HG03064 (cell line): ENCODE measurements at regions not wholly inside any gene's neighbourhood (a gene's known extent, or its start where the extent isn't known, plus 50 kb on each side); places are given as distances from the start of the nearest gene placed in this dataset.
"Not testable (repeated sequence)": the region's sequence is repeated elsewhere in the genome, so short reads cannot be mapped to it uniquely, and the experiment has no call there.

Experiments used
- ATAC-seq: cut with Tn5 transposase; IDR thresholded peaks from one replicate; pipeline ENCODE4 v1.9.1; 2021; ENCODE audit warnings: low read depth; ENCODE audit not compliant: unreplicated experiment

- ATAC-seq, result no peak
Measured at GRCh38 chr6:14470101-14470500, 352.5 kb downstream of the CD83 start.

GRCh38 chr6:14470671-14471070, 353.1 kb downstream of the CD83 start:
- ATAC-seq, result no peak

DNA sequence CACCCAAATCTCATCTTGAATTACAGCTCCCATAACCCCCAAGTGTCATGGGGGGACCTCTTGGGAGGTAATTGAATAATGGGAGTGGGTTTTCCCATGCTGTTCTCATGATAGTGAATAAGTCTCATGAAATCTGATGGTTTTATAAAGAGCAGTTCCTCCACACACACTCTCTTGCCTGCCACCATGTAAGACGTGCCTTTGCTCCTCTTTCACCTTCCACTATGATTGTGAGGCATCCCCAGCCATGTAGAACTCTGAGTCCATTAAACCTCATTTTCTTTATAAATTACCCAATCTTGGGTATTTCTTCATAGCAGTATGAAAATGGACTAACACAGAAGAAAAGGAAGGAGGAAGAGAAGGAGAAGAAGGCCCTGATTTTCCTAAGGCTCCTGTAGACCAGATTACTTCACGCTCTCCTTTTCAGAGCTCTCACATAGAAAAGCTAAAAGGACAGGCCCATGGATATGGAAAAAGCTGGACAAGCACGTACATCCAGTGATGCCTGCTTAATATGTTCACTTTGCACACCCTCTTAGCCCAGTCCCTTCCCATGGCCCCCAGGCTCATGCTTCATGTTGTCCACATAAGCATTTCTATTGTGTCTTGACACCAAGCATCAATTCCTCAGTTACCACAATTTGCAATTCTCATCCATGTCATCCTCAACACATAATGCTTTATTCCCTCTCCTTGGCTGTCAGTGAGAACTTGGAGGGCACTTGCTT, 354.8 kb downstream of the CD83 start:
- ATAC-seq, result no peak

GRCh38 chr6:14472986-14473337, 355.4 kb downstream of the CD83 start:
- no peak for ATAC-seq

GRCh38 chr6:14474816-14475215, 357.2 kb downstream of the CD83 start:
- no peak for ATAC-seq

GRCh38 chr6:14475306-14475705, 357.7 kb downstream of the CD83 start:
- ATAC-seq, result no peak

DNA sequence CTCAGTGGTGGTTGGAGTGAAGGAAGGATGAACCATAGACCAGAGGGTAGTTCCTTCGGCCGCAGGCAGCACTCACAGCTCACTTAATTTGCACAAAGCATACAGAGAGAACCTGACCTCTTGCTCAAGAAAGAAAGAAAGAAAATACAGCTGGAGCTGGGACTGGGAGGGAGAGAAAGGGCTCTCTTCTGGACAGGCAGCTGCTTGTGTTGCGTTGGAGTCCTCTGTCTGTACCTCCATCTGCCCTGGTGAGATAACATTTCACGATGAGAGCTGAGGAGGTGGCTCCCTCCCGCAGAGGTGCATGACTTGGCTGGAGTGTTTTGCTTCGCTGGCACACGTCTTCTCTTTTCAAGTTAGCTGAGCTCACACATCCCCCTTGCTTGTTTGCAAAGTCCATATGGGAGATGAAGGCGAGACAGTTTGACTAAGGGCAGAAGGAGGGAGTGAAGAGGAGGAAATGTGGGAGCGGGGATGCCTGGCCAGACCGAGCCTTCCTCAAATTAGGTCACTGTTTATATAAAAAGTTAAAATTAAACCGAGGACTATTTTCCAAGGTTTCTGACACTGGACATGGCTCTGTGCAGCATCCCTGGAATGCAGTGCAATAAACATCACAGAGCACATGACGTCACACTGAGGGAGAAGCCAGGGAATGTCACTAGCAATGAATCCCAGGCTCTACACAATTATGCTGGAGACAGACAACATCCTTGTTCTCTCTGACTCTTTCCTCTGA, 359.4 kb downstream of the CD83 start:
- no peak for ATAC-seq

- ATAC-seq, result no peak
Measured at GRCh38 chr6:14477559-14477958, 360.0 kb downstream of the CD83 start.

GRCh38 chr6:14478381-14479225, 361.0 kb downstream of the CD83 start:
- ATAC-seq, result no peak

DNA sequence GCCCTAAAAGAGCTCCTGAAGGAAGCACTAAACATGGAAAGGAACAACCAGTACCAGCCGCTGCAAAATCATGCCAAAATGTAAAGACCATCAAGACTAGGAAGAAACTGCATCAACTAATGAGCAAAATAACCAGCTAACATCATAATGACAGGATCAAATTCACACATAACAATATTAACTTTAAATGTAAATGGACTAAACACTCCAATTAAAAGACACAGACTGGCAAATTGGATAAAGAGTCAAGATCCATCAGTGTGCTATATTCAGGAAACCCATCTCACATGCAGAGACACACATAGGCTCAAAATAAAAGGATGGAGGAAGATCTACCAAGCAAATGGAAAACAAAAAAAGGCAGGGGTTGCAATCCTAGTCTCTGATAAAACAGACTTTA, 364.4 kb downstream of the CD83 start:
- ATAC-seq, result not testable (repeated sequence)

GRCh38 chr6:14487625-14488024, 370.1 kb downstream of the CD83 start:
- no peak for ATAC-seq

DNA sequence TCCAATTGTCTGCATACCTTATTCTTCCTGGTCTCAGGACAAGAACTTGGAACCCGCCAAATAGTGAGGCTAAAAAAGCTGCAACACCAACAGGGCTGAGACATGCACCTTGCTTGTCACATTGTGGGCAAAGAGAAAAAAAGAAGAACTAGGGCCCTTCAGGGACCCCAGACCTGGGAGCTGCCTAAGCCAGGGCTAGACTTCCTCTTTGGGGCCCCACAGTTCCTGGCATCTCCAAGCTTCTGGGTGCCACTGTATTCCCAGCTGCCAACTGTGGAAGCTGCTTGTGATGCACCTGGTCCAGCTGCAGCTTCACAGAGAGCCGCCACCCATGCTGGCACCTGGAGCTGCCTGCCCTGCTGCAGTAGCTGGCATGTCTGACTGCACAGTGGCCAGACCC, 370.6 kb downstream of the CD83 start:
- ATAC-seq, result no peak

- ATAC-seq, result no peak
Measured at GRCh38 chr6:14489445-14489844, 371.9 kb downstream of the CD83 start.

GRCh38 chr6:14498748-14499147, 381.2 kb downstream of the CD83 start:
- ATAC-seq, result no peak

GRCh38 chr6:14499309-14499708, 381.7 kb downstream of the CD83 start:
- ATAC-seq, result no peak

- ATAC-seq, result no peak
Measured at GRCh38 chr6:14499841-14500240, 382.3 kb downstream of the CD83 start.

DNA sequence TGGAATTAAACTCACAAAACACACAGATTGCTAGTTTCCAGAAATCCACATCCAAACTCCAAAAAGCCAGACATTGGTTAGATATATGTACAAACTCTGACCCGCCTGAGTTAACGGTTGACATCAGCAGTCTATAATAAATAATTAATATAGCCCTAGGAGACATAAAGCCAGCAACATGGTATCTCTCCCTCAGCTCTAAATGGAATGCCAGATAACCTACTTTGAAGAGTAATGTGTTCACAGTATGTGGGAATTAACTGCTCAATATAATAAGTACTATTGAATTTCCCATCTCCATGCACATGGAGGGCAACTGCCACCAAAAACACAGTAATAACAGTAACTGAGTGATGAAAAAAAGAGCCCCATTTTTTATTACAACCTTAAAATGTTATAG, 383.2 kb downstream of the CD83 start:
- no peak for ATAC-seq

DNA sequence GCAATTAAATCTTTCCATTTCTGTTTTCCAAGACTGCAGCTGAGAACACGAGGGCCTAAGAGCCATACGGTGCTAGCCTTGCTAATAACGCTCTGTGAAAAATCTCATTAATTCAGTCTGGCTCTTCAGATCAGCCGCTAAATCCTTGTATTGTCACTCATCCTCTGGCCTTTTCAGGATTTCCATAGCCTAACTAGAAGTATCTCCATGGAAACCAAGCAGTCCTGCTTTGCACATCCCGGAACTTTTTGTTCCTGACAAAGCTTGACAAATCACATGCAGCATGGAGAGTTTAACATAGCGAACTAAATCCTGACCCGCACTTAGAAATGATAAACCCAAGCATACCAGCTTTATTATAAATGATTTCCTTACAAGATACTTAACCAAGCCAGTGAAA, 383.7 kb downstream of the CD83 start:
- ATAC-seq, result no peak

DNA sequence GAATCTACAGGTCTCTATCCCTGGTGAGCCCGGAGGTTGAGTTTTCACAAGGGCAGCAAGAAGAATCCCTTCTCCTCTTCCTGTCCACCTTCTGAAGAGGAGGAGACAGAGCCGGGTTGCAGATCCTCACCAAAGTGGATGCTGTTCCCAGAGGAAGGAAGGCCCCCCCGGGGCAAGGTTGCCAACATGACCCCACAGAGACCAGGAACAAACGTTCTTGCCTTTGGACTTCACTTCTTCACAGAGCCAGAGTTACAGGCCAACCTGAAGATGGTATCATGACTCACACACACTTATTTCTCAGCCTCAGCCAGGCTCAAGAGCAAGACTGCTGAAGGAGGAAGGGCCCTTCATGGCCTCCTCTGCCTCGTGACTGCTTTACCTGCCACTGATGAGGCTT, 384.3 kb downstream of the CD83 start:
- no peak for ATAC-seq

- no peak for ATAC-seq
Measured at GRCh38 chr6:14502551-14502950, 385.0 kb downstream of the CD83 start.

GRCh38 chr6:14505401-14505800, 387.8 kb downstream of the CD83 start:
- no peak for ATAC-seq
